ENCODE measurements at regions not wholly inside any gene's neighbourhood (a gene's known extent, or its start where the extent isn't known, plus 50 kb on each side); places are given as distances from the start of the nearest gene placed in this dataset.

DNA sequence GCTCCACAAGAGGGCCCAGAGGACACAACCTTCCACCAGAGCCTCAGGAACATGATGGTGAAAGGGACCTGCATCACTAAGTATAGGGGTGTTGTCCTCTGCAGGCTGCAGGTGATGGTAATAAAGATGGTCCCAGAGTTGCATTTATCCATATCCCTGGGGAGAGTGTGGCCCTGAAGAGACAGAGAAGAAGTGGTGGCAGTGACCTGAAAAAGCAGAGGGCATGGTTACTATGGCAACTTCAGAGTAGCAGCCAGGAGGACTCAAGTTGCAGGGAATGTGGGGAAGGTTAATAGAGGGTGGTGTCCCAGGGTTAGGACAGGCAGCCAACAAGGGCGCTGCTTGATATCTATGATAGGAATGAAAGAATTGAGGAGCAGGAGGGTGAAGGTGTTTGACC, 57.1 kb downstream of the HLA-A start:
- no peak for DNase-seq (ENCODE audit: low read depth in 2 of 2)

DNA sequence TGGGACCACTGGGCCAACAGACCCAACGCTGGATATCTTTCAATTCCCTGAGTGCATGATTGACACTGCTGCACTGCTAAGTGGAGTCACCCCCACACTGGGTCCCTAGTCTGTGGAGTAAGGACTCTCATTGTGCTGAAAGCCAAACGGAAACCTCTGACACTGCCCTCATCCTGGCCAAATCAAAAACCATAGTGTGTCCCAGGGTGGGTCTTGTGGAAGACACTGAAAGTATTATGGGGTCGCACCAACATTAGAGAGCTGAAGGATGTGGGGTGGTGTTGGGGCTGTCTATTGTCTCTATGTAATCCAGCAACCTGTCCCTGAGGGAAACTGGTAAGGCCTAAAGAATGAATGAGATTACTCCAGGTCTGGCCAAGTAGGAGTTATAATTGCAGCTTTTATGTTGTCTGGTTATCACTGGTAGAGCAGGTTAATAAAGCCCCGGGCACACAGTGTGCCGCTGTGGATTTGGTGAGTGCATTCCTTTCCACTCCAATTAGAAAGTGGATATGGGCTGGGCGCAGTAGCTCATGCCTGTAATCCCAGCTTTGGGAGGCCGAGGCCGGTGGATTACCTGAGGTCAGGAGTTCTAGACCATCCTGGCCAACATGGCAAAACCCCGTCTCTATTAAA, 57.9 kb downstream of the HLA-A start:
- no peak for DNase-seq (ENCODE audit: low read depth in 2 of 2)

DNA sequence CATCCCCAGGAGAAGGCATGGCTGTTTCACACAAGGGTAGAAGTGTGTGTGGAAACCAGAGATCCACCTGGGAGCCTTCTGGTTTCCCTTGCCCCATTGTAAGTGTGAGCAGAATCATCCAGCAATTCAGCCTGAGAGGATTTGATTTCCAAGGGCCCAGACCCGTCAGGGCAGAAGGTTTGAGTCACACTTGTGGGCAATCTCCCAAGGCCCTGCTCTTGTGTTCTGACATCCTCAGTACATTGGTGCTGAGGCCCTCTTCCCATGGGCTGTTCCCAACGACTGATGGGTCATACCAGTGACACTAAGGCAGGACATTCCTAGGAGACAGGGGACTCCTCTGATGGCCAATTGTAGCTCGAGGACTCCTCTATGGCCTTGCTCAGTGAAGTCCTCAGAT, 58.2 kb upstream of the POLR1H start:
- no peak for DNase-seq (ENCODE audit: low read depth in 2 of 2)

DNA sequence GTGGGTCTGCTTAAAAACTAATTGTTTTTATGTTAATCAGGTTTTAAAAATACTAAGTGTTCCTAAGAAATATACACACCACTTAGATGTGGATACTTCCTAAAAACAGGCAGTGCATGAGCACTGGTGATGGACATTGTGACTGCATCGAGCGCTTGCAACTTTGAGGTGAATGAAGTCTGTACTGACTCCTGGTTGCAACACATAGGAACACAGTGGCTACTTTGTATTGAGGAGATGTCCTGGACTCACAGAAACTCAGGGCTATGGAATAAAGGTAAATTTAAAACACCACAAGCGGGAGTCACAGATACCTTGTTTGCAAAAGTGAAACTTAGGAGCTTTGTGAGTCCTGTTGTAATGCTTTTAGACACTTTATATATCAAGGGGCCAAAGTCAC, 55.6 kb upstream of the POLR1H start:
- DNase-seq (ENCODE audit: low read depth in 2 of 2), result no peak

DNA sequence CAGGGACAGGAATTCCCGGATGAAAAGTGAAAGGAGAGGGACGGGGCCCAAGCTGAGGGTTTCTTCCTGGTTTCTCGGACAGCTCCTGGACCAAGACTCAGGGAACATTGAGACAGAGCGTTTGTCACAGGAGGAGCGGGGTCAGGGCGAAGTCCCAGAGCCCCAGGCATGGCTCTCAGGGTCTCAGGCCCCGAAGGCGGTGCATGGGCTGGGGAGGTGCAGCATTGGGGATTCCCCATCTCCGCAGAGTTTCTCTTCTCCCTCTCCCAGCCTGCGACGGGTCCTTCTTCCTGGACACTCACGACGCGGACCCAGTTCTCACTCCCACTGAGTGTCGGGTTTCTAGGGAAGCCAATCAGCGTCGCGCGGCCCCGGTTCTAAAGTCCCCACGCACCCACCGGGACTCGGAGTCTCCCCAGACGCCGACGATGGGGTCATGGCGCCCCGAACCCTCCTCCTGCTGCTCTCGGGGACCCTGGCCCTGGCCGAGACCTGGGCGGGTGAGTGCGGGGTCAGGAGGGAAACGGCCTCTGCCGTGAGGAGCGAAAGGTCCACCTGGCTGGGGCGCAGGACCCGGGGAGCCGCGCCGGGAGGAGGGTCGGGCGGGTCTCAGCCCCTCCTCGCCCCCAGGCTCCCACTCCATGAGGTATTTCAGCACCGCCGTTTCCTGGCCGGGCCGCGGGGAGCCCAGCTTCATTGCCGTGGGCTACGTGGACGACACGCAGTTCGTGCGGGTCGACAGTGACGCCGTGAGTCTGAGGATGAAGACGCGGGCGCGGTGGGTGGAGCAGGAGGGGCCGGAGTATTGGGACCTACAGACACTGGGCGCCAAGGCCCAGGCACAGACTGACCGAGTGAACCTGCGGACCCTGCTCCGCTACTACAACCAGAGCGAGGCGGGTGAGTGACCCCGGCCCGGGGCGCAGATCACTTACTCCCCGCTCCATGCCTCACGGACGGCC, 54.6 kb upstream of the POLR1H start:
- no peak for DNase-seq (ENCODE audit: low read depth in 2 of 2)

DNA sequence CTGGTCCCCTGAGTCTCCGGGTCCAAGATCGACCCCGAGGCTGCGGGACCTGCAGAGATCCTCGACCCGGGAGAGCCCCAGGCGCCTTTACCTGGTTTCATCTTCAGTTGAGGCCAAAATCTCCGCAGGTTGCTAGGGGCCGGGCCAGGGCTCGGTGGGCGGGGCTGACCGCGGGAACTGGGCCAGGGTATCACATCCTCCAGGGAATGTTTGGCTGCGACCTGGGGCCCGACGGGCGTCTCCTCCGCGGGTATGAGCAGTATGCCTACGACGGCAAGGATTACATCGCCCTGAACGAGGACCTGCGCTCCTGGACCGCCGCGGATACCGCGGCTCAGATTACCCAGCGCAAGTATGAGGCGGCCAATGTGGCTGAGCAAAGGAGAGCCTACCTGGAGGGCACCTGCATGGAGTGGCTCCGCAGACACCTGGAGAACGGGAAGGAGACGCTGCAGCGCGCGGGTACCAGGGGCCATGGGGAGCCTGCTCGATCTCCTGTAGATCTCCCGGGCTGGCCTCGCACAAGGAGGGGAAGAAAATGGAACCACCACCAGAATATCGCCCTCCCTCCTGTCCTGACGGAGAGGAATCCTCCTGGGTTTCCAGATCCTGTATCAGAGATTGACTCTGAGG, 53.8 kb upstream of the POLR1H start:
- peak in 1 of 2 donors; percentile 10 for DNase-seq (ENCODE audit: low read depth in 2 of 2)

DNA sequence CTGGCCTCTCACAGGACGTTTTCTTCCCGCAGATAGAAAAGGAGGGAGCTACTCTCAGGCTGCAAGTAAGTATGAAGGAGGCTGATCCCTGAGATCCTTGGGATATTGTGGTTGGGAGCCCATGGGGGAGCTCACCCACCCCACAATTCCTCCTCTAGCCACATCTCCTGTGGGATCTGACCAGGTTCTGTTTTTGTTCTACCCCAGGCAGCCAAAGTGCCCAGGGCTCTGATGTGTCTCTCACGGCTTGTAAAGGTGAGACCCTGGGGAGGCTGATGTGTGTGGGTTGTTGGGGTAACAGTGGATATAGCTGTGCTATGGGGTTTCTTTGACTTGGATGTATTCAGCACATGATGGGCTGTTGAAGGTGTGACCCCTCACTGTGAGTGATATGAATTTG, 52.0 kb upstream of the POLR1H start:
- DNase-seq (ENCODE audit: low read depth in 2 of 2), result no peak
